WERI-Rb-1 (cell line): ENCODE measurements at regions not wholly inside any gene's neighbourhood (a gene's known extent, or its start where the extent isn't known, plus 50 kb on each side); places are given as distances from the start of the nearest gene placed in this dataset.

ENCODE experiments used
- DNase-seq: peaks from one replicate; pipeline ENCODE4 v3.0.0-alpha.2; 2020
- H3K27ac ChIP-seq: fragments of 250-450 bp; sonication (Bioruptor Pico); 2 replicates; pipeline ENCODE4 v1.5.1; 2020; ENCODE audit warnings: mild to moderate bottlenecking, moderate library complexity
- H3K27me3 ChIP-seq: fragments of 250-450 bp; sonication (Bioruptor Pico); 2 replicates; pipeline ENCODE4 v1.5.1; 2021; ENCODE audit warnings: mild to moderate bottlenecking, low read depth, moderate library complexity; ENCODE audit not compliant: insufficient read depth, severe bottlenecking
- H3K36me3 ChIP-seq: fragments of 250-450 bp; sonication (Bioruptor Pico); 2 replicates; pipeline ENCODE4 v1.5.1; 2020; ENCODE audit warnings: mild to moderate bottlenecking, moderate library complexity
- H3K4me3 ChIP-seq: 2 replicates; pipeline ENCODE4 v1.5.1; 2011; ENCODE audit warnings: low read depth, mild to moderate bottlenecking, control low read depth, low read length
- H3K9me3 ChIP-seq: fragments of 250-450 bp; sonication (Bioruptor Pico); 2 replicates; pipeline ENCODE4 v1.5.1; 2021; ENCODE audit warnings: mild to moderate bottlenecking, moderate library complexity; ENCODE audit not compliant: severe bottlenecking
- CTCF ChIP-seq: IDR thresholded peaks from 2 replicates; pipeline ENCODE4 v1.5.1; 2011; ENCODE audit warnings: low read depth, mild to moderate bottlenecking, control low read depth, inconsistent platforms, low read length

DNA sequence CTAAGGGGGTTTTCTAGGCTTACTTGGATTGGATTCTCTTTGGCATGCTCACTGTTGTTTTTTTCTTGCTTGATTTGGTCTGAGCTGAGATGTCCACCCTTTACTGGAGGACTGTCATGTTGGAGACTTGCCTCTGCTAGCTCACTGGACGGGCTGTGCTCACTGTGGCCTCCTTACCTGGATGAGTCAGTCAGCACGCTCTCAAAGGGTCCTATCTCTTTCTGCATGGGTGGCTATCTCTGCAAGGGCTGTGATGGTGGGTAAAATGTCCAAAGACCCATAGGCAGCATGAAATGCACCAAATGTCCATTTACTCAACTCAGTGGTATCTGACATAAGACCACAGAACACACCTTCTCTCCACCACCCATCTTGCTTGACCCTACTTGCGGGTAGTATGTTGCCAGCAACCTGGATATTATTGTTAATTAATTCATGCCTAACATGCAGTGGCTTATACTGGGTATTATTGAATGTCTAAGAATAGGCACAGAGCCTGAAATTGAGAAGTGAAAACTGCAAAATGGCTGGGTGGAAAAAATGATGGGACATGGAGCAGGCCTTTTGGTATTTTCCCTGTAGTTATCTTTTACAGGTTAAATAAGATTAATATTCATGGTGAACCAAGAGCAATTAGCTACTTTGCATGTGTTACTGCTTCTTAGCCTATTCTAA, 68.9 kb upstream of the TLE1 start:
- Histone ChIP-seq H3K4me3 (no peak overlapping the region), H3K27me3 (no peaks in the 10 kb centered on the region), H3K27ac (no peak overlapping the region), H3K9me3 (no peaks in the 10 kb centered on the region), H3K36me3 (no peaks in the 10 kb centered on the region)
- no peak for DNase-seq
- no peak for TF ChIP-seq CTCF

DNA sequence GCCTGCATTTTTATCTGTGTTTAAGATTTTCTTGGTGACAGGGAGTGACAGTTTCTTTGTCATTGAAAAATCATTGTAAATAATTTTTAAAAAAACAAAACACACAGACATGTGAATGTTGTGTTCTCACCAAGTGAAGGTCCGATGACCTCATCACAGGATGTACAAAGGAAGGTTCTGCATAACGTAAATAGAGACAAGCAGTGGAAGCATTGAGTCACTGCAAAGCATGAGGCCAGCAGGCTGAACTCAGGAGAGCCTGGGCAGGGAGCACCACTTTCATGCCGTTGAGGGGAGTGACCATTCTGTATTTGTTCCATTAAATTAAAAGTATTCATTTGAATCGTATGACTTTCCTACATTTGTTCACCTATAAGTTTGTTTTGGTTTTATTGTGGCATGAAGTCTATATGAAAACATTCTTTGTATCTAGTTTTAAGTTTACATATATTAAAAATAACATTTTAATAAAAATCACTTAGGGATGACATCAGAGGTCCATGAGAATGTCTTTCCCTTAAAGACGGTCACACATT, 70.4 kb upstream of the TLE1 start:
- Histone ChIP-seq H3K27ac (no peak overlapping the region), H3K4me3 (no peak overlapping the region), H3K9me3 (no peaks in the 10 kb centered on the region), H3K36me3 (no peaks in the 10 kb centered on the region), H3K27me3 (no peaks in the 10 kb centered on the region)
- no peak for TF ChIP-seq CTCF
- no peak for DNase-seq

- DNase-seq: no peak
- no peak overlapping the region for H3K4me3 ChIP-seq
- no peak for TF ChIP-seq CTCF
- peaks cover 8% of the 10 kb centered on the region for H3K9me3 ChIP-seq
- H3K27ac ChIP-seq: no peak overlapping the region
- no peaks in the 10 kb centered on the region for H3K27me3 ChIP-seq
- no peaks in the 10 kb centered on the region for H3K36me3 ChIP-seq
Measured at GRCh38 chr9:81767921-81768320, 78.6 kb upstream of the TLE1 start.

DNA sequence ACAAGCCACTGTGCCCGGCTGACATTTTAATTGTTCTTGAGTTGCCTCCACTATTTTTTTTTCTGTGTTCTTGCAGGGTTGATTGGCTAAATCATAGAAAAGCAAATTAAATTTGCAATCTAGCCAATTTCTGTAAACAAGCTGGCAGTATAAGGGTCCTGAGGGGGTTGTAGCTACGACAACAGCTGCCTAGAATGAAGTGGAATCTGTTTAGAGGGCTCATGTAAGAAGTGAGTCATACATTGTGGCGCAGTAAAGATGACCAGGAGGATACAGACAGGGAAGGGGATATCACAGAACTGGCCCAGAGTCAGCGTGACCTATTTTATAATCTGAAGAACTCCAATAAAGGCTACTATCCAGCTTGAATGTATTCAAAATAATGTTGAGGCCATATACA, 82.2 kb upstream of the TLE1 start:
- H3K27me3 ChIP-seq: no peaks in the 10 kb centered on the region
- H3K9me3 ChIP-seq: peaks cover 8% of the 10 kb centered on the region
- no peak for DNase-seq
- no peak for TF ChIP-seq CTCF
- no peak overlapping the region for H3K4me3 ChIP-seq
- no peak overlapping the region for H3K27ac ChIP-seq
- no peaks in the 10 kb centered on the region for H3K36me3 ChIP-seq

DNA sequence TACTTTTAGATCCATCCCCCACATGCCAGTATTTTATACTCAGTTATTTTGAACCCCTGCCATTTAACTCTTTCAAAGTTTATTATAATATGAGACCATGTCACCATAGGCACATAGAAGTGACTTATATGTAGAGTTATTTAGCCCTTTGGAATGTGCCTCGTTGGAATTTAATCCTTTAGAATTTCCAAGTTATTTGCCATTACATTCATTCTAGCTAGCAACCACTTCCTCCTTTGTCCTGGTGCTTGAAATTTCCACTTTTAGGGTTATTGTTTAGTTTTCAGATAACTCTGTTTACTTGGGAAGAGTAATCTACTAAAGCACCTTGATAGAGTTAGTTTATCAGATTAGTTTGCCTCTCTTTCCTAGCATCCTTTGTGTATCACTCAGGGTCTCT, 82.8 kb upstream of the TLE1 start:
- no peak for TF ChIP-seq CTCF
- H3K36me3 ChIP-seq: no peaks in the 10 kb centered on the region
- H3K27ac ChIP-seq: no peak overlapping the region
- no peak overlapping the region for H3K4me3 ChIP-seq
- DNase-seq: no peak
- no peaks in the 10 kb centered on the region for H3K27me3 ChIP-seq
- peaks cover 8% of the 10 kb centered on the region for H3K9me3 ChIP-seq

DNA sequence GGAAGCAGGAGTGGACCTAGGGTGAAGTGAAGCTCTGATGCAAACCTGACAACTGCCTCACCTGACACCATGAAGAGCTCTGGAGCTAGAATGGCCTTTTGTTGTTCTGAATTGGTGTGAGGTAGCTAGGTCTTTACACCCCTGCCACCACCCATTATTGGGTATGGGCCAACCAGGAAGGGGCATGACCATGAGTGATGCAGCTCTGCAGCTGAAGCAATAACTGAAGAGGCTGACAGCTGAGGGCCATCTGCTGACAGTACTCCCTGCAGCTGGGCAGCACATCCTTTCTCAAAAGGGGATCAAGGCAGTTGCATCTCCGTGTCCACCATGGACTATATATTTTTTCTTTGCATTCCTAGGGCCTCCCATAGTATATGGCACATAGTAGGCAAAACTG, 87.0 kb upstream of the TLE1 start:
- DNase-seq: no peak
- H3K27me3 ChIP-seq: no peaks in the 10 kb centered on the region
- H3K4me3 ChIP-seq: no peak overlapping the region
- no peak overlapping the region for H3K27ac ChIP-seq
- H3K36me3 ChIP-seq: no peaks in the 10 kb centered on the region
- no peak for TF ChIP-seq CTCF
- no peaks in the 10 kb centered on the region for H3K9me3 ChIP-seq
